Mesenteric fat pad (tissue), 1 donor: ENCODE measurements at regions not wholly inside any gene's neighbourhood (a gene's known extent, or its start where the extent isn't known, plus 50 kb on each side); places are given as distances from the start of the nearest gene placed in this dataset.
"Not testable (repeated sequence)": the region's sequence is repeated elsewhere in the genome, so short reads cannot be mapped to it uniquely, and the experiment has no call there.

Experiments used
- DNase-seq: peaks from one replicate; pipeline ENCODE4 v3.0.0-alpha.2; 2020; ENCODE audit warnings: low spot score
- donor health status: DM: yes; HTN: yes; CAD: no.

- no peak for DNase-seq
Observed at GRCh38 chr17:70426752-70427151, 257.4 kb downstream of the KCNJ2 start.

GRCh38 chr17:70434536-70435490, 265.5 kb downstream of the KCNJ2 start:
- no peak for DNase-seq

GRCh38 chr17:70437656-70438055, 268.3 kb downstream of the KCNJ2 start:
- no peak for DNase-seq

GRCh38 chr17:70446446-70446845, 277.1 kb downstream of the KCNJ2 start:
- no peak for DNase-seq

GRCh38 chr17:70447588-70447987, 278.3 kb downstream of the KCNJ2 start:
- no peak for DNase-seq

- not testable (repeated sequence) for DNase-seq
Observed at GRCh38 chr17:70453075-70453474, 283.7 kb downstream of the KCNJ2 start.

- DNase-seq, result no peak
Observed at GRCh38 chr17:70454377-70454776, 285.0 kb downstream of the KCNJ2 start.

GRCh38 chr17:70454908-70455307, 285.6 kb downstream of the KCNJ2 start:
- no peak for DNase-seq

- DNase-seq, result no peak
Observed at GRCh38 chr17:70464995-70465394, 295.7 kb downstream of the KCNJ2 start.

- no peak for DNase-seq
Observed at GRCh38 chr17:70468661-70469060, 299.3 kb downstream of the KCNJ2 start.

GRCh38 chr17:70473049-70473448, 303.7 kb downstream of the KCNJ2 start:
- DNase-seq, result no peak

- DNase-seq, result no peak
Observed at GRCh38 chr17:70476368-70476767, 307.0 kb downstream of the KCNJ2 start.

- no peak for DNase-seq
Observed at GRCh38 chr17:70478902-70479301, 309.6 kb downstream of the KCNJ2 start.

GRCh38 chr17:70479779-70480178, 310.4 kb downstream of the KCNJ2 start:
- no peak for DNase-seq

GRCh38 chr17:70483624-70484023, 314.3 kb downstream of the KCNJ2 start:
- DNase-seq, result no peak

GRCh38 chr17:70484050-70484449, 314.7 kb downstream of the KCNJ2 start:
- no peak for DNase-seq

- no peak for DNase-seq
Observed at GRCh38 chr17:70484496-70484895, 315.2 kb downstream of the KCNJ2 start.

GRCh38 chr17:70492368-70492767, 323.0 kb downstream of the KCNJ2 start:
- no peak for DNase-seq

GRCh38 chr17:70493277-70493874, 324.0 kb downstream of the KCNJ2 start:
- no peak for DNase-seq

GRCh38 chr17:70498631-70499030, 329.3 kb downstream of the KCNJ2 start:
- DNase-seq, result no peak

- DNase-seq, result no peak
Observed at GRCh38 chr17:70499067-70499786, 329.9 kb downstream of the KCNJ2 start.

GRCh38 chr17:70503449-70503848, 334.1 kb downstream of the KCNJ2 start:
- DNase-seq, result no peak
